D721Med (cell line): ENCODE measurements at regions not wholly inside any gene's neighbourhood (a gene's known extent, or its start where the extent isn't known, plus 50 kb on each side); places are given as distances from the start of the nearest gene placed in this dataset.

ENCODE experiments used
- DNase-seq: peaks from one replicate; pipeline ENCODE4 v3.0.0; 2011; ENCODE audit warnings: low spot score; ENCODE audit not compliant: insufficient read length
- FAIRE-seq: peaks from 2 replicates; lab custom pipeline; 2011; peaks lifted over from hg19 to GRCh38; lab: Jason Lieb, UNC
- TF ChIP-seq, protein P1 (sequence below): IDR thresholded peaks from 2 replicates; pipeline ENCODE4 v1.5.1; 2012; ENCODE audit warnings: mild to moderate bottlenecking, control low read depth; ENCODE audit not compliant: insufficient read depth; ENCODE audit errors: missing control alignments

DNA sequence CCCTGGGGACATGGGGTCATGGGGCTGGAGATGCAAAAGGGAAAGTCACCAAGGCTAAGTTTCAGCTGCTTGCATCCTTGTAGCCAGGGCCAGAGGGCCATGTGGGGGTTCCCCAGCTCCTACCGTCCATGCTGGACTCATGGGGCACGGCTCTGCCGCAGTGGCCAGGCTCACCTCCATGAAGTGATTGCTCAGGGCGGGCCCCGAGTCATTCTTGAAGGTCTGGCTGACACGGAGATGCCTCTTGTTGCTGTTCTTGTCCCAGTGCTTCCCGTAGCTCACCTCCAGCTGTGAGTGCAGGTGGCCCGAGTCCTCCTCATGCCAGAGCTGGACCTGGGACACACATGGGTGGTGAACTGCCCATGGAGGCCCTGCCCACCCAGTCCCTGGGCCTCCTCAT is 114.5 kb downstream of the RMI2 start:
- FAIRE-seq: no peak
- TF ChIP-seq, protein P1, sequence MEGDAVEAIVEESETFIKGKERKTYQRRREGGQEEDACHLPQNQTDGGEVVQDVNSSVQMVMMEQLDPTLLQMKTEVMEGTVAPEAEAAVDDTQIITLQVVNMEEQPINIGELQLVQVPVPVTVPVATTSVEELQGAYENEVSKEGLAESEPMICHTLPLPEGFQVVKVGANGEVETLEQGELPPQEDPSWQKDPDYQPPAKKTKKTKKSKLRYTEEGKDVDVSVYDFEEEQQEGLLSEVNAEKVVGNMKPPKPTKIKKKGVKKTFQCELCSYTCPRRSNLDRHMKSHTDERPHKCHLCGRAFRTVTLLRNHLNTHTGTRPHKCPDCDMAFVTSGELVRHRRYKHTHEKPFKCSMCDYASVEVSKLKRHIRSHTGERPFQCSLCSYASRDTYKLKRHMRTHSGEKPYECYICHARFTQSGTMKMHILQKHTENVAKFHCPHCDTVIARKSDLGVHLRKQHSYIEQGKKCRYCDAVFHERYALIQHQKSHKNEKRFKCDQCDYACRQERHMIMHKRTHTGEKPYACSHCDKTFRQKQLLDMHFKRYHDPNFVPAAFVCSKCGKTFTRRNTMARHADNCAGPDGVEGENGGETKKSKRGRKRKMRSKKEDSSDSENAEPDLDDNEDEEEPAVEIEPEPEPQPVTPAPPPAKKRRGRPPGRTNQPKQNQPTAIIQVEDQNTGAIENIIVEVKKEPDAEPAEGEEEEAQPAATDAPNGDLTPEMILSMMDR: no peak
- no peak for DNase-seq

GRCh38 chr16:11460820-11461594 is 115.7 kb downstream of the RMI2 start:
- TF ChIP-seq, protein P1: no peak
- no peak for FAIRE-seq
- DNase-seq: no peak

DNA sequence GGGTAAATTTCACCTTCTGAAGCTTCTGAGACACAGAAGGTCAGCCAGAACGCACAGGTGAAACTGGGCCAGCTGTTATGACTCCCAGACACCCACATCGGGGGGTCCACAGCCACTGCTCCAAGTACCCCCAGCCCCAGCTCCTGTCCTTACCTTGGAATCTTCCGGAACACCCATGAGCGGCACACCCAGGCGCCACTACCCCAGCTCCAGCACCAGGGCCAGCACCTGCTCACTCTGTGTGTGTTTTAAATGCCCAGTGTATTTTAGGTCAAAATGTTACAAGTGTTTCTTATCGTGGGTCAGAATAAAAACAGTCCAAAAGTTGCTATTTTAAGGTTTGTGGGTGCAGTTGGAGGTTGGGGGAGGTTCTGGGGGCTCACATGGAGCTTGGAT is 116.3 kb downstream of the RMI2 start:
- FAIRE-seq (no peak), DNase-seq (no peak)
- TF ChIP-seq, protein P1: no peak

DNA sequence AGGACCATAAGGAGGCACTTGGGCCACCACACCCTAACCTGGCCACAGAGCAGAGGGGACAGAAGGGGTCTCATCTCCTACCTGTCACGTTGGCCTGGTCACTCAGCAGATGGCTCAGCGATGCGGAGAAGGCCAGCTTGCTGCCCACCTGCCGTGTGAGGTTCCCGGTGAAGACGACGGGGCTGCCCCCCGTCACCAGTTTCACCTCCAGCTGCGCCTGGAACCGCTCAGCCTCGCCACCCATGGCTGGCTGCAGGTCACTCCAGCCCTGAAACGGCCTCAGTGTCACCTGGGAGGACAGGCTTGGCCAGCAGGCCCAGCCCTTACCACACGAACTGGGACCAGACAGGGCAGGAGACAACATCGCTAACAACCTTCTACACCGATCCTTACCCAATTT is 116.8 kb downstream of the RMI2 start:
- DNase-seq (no peak), FAIRE-seq (no peak)
- TF ChIP-seq, protein P1: no peak

DNA sequence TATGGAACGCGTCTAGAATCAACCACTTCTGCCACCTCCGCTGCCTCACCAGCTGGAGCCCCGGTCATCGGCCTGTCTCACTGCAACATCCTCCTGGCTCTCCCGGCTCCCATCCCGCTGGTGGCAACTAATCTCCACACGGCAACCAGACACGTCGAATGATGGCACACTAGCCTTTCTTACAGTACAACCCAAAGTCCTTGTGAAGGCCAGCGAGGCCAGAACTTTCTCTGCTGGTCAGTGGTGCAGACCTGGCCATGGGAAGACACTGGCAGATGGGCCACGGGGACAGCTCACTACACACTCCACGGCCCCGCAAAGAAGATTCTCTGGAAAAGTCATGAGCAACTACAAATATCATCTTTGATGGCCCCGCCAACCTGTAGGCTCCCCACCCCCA is 117.6 kb downstream of the RMI2 start:
- DNase-seq (no peak), FAIRE-seq (no peak)
- TF ChIP-seq, protein P1: no peak

- FAIRE-seq (no peak), DNase-seq (no peak)
- TF ChIP-seq, protein P1: no peak
Observed at GRCh38 chr16:11464241-11464640, 119.0 kb downstream of the RMI2 start.

DNA sequence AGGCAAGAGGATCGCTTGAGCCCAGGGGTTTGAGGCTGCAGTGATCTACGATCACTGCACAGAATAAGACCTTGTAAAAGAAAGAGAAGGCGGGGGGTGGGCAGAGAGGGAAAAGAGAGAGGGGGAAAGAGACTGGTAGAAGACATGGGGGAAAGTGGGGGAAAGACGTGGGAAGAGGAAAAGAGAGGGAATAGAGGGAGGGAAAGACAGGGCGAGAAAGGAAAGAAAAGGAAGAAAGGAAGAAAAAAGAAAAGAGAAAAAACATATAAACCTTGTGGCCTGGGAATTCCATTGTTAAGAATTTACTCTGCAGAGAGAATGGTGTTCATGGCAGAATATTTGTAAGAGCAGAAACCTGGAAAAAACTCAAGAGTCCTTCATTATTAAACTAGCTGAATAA is 120.4 kb downstream of the RMI2 start:
- TF ChIP-seq, protein P1: no peak
- FAIRE-seq (no peak), DNase-seq (no peak)
